HepG2 (cell line): ENCODE measurements at regions not wholly inside any gene's neighbourhood (a gene's known extent, or its start where the extent isn't known, plus 50 kb on each side); places are given as distances from the start of the nearest gene placed in this dataset.

Experiments used
- ATAC-seq: fragments of 200-7000 bp; cut with Tn5 transposase; 3 replicates; pipeline ENCODE4 v1.9.1; 2020; ENCODE audit warnings: mild to moderate bottlenecking, moderate library complexity
- BruUV-seq: library from RNA; stranded (reverse); fragments of 400-500 nt; replicated peaks from 2 replicates; lab custom pipeline; 2021; lab: Mats Ljungman, UMichigan
- CTCF ChIA-PET: fragments of 300-600 bp; formaldehyde crosslinking; extraction: SDS; loops from one replicate; lab custom pipeline; 2021; ENCODE audit warnings: low total read pairs, inconsistent platforms, low intra/inter-chr PET ratio; lab: Yijun Ruan, JAX
- POLR2A ChIA-PET: fragments of 350-600 bp; sonication (Branson Sonifier 250); formaldehyde crosslinking; loops from one replicate; lab custom pipeline; 2020; ENCODE audit warnings: antibody characterized with exemption, inconsistent platforms; lab: Yijun Ruan, JAX
- DNase-seq: peaks from one replicate; pipeline ENCODE4 v3.0.0-alpha.2; 2015; ENCODE audit warnings: low spot score
- FAIRE-seq: peaks from 3 replicates; lab custom pipeline; 2011; peaks lifted over from hg19 to GRCh38; lab: Jason Lieb, UNC
- H2AFZ ChIP-seq: one replicate; pipeline ENCODE4 v1.6.1; 2011; ENCODE audit warnings: low read length, inconsistent platforms
- H3K27ac ChIP-seq: fragments of 300-600 bp; 3 replicates; pipeline ENCODE4 v1.8.0; 2011; ENCODE audit warnings: mixed run types, mild to moderate bottlenecking, mixed read lengths, low read length, inconsistent platforms; ENCODE audit not compliant: insufficient read depth; ENCODE audit errors: extremely low read length
- H3K27me3 ChIP-seq, 2 experiments: fragments of 200-600 bp in 1 of 2; 2 replicates in 1 of 2; 3 replicates in 1 of 2; pipeline versions ENCODE4 v1.6.0 to v1.8.0; 2011; ENCODE audit warnings: low read length in 2 of 2, mild to moderate bottlenecking in 2 of 2, moderate library complexity in 2 of 2, inconsistent platforms in 1 of 2; ENCODE audit not compliant: insufficient read depth in 2 of 2, control insufficient read depth in 1 of 2
- H3K36me3 ChIP-seq, 2 experiments: fragments of 200-600 bp in 1 of 2; replicated peaks in 1 of 2; 2 replicates in 1 of 2; 3 replicates in 1 of 2; pipeline versions ENCODE4 v1.5.1 to v1.8.0; 2011; ENCODE audit warnings: low read length in 2 of 2, inconsistent platforms in 1 of 2; ENCODE audit not compliant: insufficient read depth in 2 of 2, control insufficient read depth in 1 of 2
- H3K4me1 ChIP-seq: 2 replicates; pipeline ENCODE4 v1.5.1; 2012; ENCODE audit warnings: low read length, inconsistent platforms; ENCODE audit not compliant: insufficient read depth
- H3K4me2 ChIP-seq: 2 replicates; pipeline ENCODE4 v1.6.0; 2011; ENCODE audit warnings: low read depth, low read length, inconsistent platforms
- H3K4me3 ChIP-seq, 3 experiments: fragments of 200-600 bp in 1 of 3; sonication (generic), shearing (Covaris generic) in 1 of 3; replicated peaks in 1 of 3; 2 replicates each; pipeline ENCODE4 v1.5.1; 2011 to 2016; ENCODE audit warnings: low read length in 3 of 3, inconsistent platforms in 2 of 3, low read depth in 2 of 3, mild to moderate bottlenecking in 2 of 3, control low read depth in 1 of 3, mixed read lengths in 1 of 3; ENCODE audit not compliant: insufficient read depth in 1 of 3
- H3K79me2 ChIP-seq: one replicate; pipeline ENCODE4 v1.6.1; 2011; ENCODE audit warnings: low read length, inconsistent platforms; ENCODE audit not compliant: insufficient read depth
- H3K9ac ChIP-seq: 2 replicates; pipeline ENCODE4 v1.6.0; 2011; ENCODE audit warnings: mild to moderate bottlenecking, low read depth, low read length, inconsistent platforms; ENCODE audit not compliant: insufficient read depth
- H3K9me3 ChIP-seq: 2 replicates; pipeline ENCODE4 v1.5.1; 2012; ENCODE audit warnings: mild to moderate bottlenecking, low read length
- H4K20me1 ChIP-seq: 2 replicates; pipeline ENCODE4 v1.6.0; 2011; ENCODE audit warnings: inconsistent platforms, mild to moderate bottlenecking, low read length, moderate library complexity; ENCODE audit not compliant: insufficient read depth
- ADNP ChIP-seq: sonication (generic); formaldehyde crosslinking; IDR thresholded peaks from 2 replicates; pipeline ENCODE4 v1.4.0; 2020; ENCODE audit warnings: missing genetic modification reagents
- CBX5 ChIP-seq: sonication (generic); formaldehyde crosslinking; IDR thresholded peaks from 2 replicates; pipeline ENCODE4 v1.4.0; 2020; ENCODE audit warnings: missing genetic modification reagents, borderline replicate concordance
- FOXK1 ChIP-seq: sonication (generic); formaldehyde crosslinking; IDR thresholded peaks from 2 replicates; pipeline ENCODE4 v1.4.0; 2020; ENCODE audit warnings: low read depth, missing genetic modification reagents, borderline replicate concordance
- GMEB1 ChIP-seq: sonication (generic); formaldehyde crosslinking; IDR thresholded peaks from 2 replicates; pipeline ENCODE4 v1.5.1; 2020; ENCODE audit warnings: missing genetic modification reagents, mild to moderate bottlenecking, borderline replicate concordance
- JARID2 ChIP-seq: sonication (generic); formaldehyde crosslinking; IDR thresholded peaks from 2 replicates; pipeline ENCODE4 v1.8.1; 2023; ENCODE audit warnings: missing genetic modification reagents, inconsistent platforms; ENCODE audit not compliant: insufficient replicate concordance
- LBX2 ChIP-seq: sonication (generic); formaldehyde crosslinking; IDR thresholded peaks from 2 replicates; pipeline ENCODE4 v1.5.0; 2020; ENCODE audit warnings: missing genetic modification reagents, mild to moderate bottlenecking, borderline replicate concordance
- SIX4 ChIP-seq: sonication (generic); formaldehyde crosslinking; IDR thresholded peaks from 2 replicates; pipeline ENCODE4 v1.4.0; 2020; ENCODE audit warnings: missing genetic modification reagents
- SMARCE1 ChIP-seq: fragments of 450-650 bp; IDR thresholded peaks from 2 replicates; pipeline ENCODE4 v1.6.1; 2017; ENCODE audit warnings: borderline replicate concordance
- ZBTB2 ChIP-seq: sonication (generic); formaldehyde crosslinking; IDR thresholded peaks from 2 replicates; pipeline ENCODE4 v1.8.0; 2022; ENCODE audit warnings: low read depth, missing genetic modification reagents
- ZKSCAN1 ChIP-seq: fragments of 150-350 bp; IDR thresholded peaks from 2 replicates; pipeline ENCODE4 v1.6.1; 2014; ENCODE audit warnings: low read length
- ZNF121 ChIP-seq: sonication (generic); formaldehyde crosslinking; IDR thresholded peaks from 2 replicates; pipeline ENCODE4 v1.5.0; 2020; ENCODE audit warnings: mild to moderate bottlenecking, missing genetic modification reagents
- ZNF543 ChIP-seq: sonication (generic); formaldehyde crosslinking; IDR thresholded peaks from 2 replicates; pipeline ENCODE4 v1.4.0; 2020; ENCODE audit warnings: mild to moderate bottlenecking, missing genetic modification reagents
- ZNF691 ChIP-seq: sonication (generic); formaldehyde crosslinking; IDR thresholded peaks from 2 replicates; pipeline ENCODE4 v1.4.0; 2020; ENCODE audit warnings: missing genetic modification reagents, low read depth, mild to moderate bottlenecking, borderline replicate concordance
- ZNF776 ChIP-seq: sonication (generic); formaldehyde crosslinking; IDR thresholded peaks from 2 replicates; pipeline ENCODE4 v1.4.0; 2020; ENCODE audit warnings: mild to moderate bottlenecking, missing genetic modification reagents
- ZNF891 ChIP-seq: sonication (generic); formaldehyde crosslinking; IDR thresholded peaks from 2 replicates; pipeline ENCODE4 v1.5.0; 2020; ENCODE audit warnings: mild to moderate bottlenecking, missing genetic modification reagents
- WGBS: methylation state at CpG from one replicate; pipeline ENCODE4 v1.1.6; 2017; ENCODE audit warnings: low lambda C conversion rate; 5-methylcytosine and 5-hydroxymethylcytosine counted together
- in situ Hi-C: cut with HindIII; loops from 2 replicates; pipeline ENCODE4 v1.10.0; 2017; ENCODE audit warnings: low pct_unique_long_range_greater_than_20kb; ENCODE audit not compliant: extremely low pct_ligation_motif_present
- intact Hi-C: fragments of 100-400 bp; cut with micrococcal nuclease; formaldehyde crosslinking; loops from one replicate; pipeline ENCODE4 v1.10.0; 2022; ENCODE audit not compliant: unreplicated experiment

- Histone ChIP-seq H3K36me3 (no peaks in the 10 kb centered on the region), H3K27me3 (no peaks in the 10 kb centered on the region; a peak in 1 of 5 replicates), H2AFZ (no peak overlapping the region), H3K9me3 (peaks cover 85% of the 10 kb centered on the region), H3K4me1 (no peaks in the 10 kb centered on the region), H3K4me2 (no peak overlapping the region)
- WGBS: 11% methylated on average over 3 of the region's 3 CpGs
- ChIA-PET POLR2A (no interaction called here), CTCF (no interaction called here)
- in situ Hi-C loops: no loop called here
- DNase-seq: no peak
- BruUV-seq: no TSS peak
- no peak for TF ChIP-seq ZBTB2 (CRISPR knock-in tag)
- TF ChIP-seq SMARCE1: no peak
- no peak for TF ChIP-seq ZNF543 (CRISPR knock-in tag)
- no peak for TF ChIP-seq ZNF776 (CRISPR knock-in tag)
- no peak for TF ChIP-seq FOXK1 (CRISPR knock-in tag)
- no peak for TF ChIP-seq LBX2 (CRISPR knock-in tag)
- TF ChIP-seq, all 625 proteins: peak for 0
- Histone ChIP-seq H3K79me2 (no peaks in the 10 kb centered on the region), H3K27ac (no peak overlapping the region), H3K9ac (no peak overlapping the region), H3K4me3 (no peak overlapping the region), H4K20me1 (no peaks in the 10 kb centered on the region)
- intact Hi-C loops: no loop called here
- ATAC-seq (no peak), FAIRE-seq (no peak)
Observed at GRCh38 chr21:22292144-22292543, 1293.9 kb downstream of the NCAM2 start.

- Histone ChIP-seq H3K36me3 (no peaks in the 10 kb centered on the region), H3K4me1 (no peaks in the 10 kb centered on the region), H3K27me3 (no peaks in the 10 kb centered on the region), H4K20me1 (no peaks in the 10 kb centered on the region), H3K79me2 (no peaks in the 10 kb centered on the region), H3K27ac (no peak overlapping the region), H2AFZ (no peak overlapping the region), H3K4me2 (no peak overlapping the region), H3K9ac (no peak overlapping the region), H3K9me3 (peaks cover 85% of the 10 kb centered on the region), H3K4me3 (no peak overlapping the region)
- POLR2A ChIA-PET: no interaction called here
- DNase-seq (no peak), FAIRE-seq (no peak), ATAC-seq (no peak)
- intact Hi-C loops (no loop called here), in situ Hi-C loops (no loop called here)
- CTCF ChIA-PET: no interaction called here
- BruUV-seq: no TSS peak
- WGBS: 15% methylated on average over 2 of the region's 2 CpGs
- TF ChIP-seq ADNP (no peak), JARID2 (CRISPR knock-in tag) (no peak), SIX4 (CRISPR knock-in tag) (no peak), CBX5 (CRISPR knock-in tag) (no peak), ZNF121 (CRISPR knock-in tag) (no peak), ZKSCAN1 (no peak), GMEB1 (CRISPR knock-in tag) (no peak), ZNF691 (CRISPR knock-in tag) (no peak), ZNF891 (CRISPR knock-in tag) (no peak)
Observed at GRCh38 chr21:22297575-22297974, 1299.4 kb downstream of the NCAM2 start.
